Peyer's patch (tissue), 4 donors: ENCODE measurements at regions not wholly inside any gene's neighbourhood (a gene's known extent, or its start where the extent isn't known, plus 50 kb on each side); places are given as distances from the start of the nearest gene placed in this dataset.
"Not testable (repeated sequence)": the region's sequence is repeated elsewhere in the genome, so short reads cannot be mapped to it uniquely, and the experiment has no call there.

ENCODE experiments used
- POLR2A ChIP-seq, 2 donors: fragments of 450-650 bp; IDR thresholded peaks; one replicate each; pipeline ENCODE4 v1.5.1; 2017; ENCODE audit warnings: antibody characterized with exemption in 2 of 2, mild to moderate bottlenecking in 2 of 2, moderate library complexity in 2 of 2
- TF ChIP-seq, protein P1 (sequence below), 6 experiments: fragments of 450-650 bp in 4 of 6; fragments of 200-600 bp in 2 of 6; sonication (generic) in 1 of 6; IDR thresholded peaks; one replicate each; pipeline ENCODE4 v1.5.1; 2017 to 2019; ENCODE audit warnings: antibody characterized with exemption in 6 of 6, mild to moderate bottlenecking in 3 of 6, moderate library complexity in 1 of 6

DNA sequence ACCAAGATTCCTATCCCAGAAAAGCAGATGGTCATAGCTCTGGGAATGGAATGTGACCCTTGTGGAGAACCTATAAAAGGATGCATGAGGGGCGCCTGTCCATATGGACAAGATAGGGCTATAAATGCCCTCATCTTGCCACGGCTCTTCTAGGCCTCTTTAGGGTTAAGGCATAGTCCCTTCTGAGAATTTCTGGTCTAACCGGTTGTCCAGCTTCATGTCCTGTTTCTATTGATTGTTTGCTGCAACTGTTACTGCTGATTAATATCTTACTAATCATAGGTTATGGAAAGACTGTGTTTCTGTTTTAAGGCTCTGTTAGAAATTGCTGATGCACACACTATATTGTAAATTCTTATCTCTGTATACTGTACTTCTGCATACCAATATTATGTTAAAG lies 462.6 kb upstream of the FSIP2 start:
- TF ChIP-seq, protein P1, sequence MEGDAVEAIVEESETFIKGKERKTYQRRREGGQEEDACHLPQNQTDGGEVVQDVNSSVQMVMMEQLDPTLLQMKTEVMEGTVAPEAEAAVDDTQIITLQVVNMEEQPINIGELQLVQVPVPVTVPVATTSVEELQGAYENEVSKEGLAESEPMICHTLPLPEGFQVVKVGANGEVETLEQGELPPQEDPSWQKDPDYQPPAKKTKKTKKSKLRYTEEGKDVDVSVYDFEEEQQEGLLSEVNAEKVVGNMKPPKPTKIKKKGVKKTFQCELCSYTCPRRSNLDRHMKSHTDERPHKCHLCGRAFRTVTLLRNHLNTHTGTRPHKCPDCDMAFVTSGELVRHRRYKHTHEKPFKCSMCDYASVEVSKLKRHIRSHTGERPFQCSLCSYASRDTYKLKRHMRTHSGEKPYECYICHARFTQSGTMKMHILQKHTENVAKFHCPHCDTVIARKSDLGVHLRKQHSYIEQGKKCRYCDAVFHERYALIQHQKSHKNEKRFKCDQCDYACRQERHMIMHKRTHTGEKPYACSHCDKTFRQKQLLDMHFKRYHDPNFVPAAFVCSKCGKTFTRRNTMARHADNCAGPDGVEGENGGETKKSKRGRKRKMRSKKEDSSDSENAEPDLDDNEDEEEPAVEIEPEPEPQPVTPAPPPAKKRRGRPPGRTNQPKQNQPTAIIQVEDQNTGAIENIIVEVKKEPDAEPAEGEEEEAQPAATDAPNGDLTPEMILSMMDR (IDR thresholded peaks at IDR 0.05) = not testable (repeated sequence)
- TF ChIP-seq POLR2A (IDR thresholded peaks at IDR 0.05) = not testable (repeated sequence)
